GM12874 (cell line): ENCODE measurements at regions not wholly inside any gene's neighbourhood (a gene's known extent, or its start where the extent isn't known, plus 50 kb on each side); places are given as distances from the start of the nearest gene placed in this dataset.

Experiments
- TF ChIP-seq, protein P1 (sequence below): IDR thresholded peaks from 2 replicates; pipeline ENCODE4 v1.5.1; 2011; ENCODE audit warnings: low read depth, mild to moderate bottlenecking, control low read depth, low read length, moderate library complexity; ENCODE audit not compliant: insufficient read depth

DNA sequence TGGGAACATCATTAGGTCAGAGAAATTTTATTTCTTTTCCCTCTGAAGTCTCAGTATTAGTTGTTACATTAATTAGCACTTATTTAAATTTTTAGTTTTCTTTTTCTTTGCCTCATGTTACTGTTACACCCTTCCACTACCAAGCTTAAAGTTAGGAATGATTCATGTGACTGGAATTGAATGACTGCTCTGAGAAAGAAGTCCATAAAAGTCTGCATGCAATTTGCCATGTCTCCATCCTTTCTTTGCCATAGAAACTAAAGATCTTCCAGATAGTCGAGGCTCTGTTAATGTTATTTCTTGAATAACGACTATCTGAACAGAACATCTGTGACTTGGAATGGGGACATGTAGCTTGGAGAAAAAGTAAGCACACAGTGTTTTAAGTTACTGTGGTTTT is 1269.8 kb upstream of the PIK3C3 start:
- TF ChIP-seq, protein P1, sequence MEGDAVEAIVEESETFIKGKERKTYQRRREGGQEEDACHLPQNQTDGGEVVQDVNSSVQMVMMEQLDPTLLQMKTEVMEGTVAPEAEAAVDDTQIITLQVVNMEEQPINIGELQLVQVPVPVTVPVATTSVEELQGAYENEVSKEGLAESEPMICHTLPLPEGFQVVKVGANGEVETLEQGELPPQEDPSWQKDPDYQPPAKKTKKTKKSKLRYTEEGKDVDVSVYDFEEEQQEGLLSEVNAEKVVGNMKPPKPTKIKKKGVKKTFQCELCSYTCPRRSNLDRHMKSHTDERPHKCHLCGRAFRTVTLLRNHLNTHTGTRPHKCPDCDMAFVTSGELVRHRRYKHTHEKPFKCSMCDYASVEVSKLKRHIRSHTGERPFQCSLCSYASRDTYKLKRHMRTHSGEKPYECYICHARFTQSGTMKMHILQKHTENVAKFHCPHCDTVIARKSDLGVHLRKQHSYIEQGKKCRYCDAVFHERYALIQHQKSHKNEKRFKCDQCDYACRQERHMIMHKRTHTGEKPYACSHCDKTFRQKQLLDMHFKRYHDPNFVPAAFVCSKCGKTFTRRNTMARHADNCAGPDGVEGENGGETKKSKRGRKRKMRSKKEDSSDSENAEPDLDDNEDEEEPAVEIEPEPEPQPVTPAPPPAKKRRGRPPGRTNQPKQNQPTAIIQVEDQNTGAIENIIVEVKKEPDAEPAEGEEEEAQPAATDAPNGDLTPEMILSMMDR: no peak

GRCh38 chr18:40678318-40678717 is 1276.7 kb upstream of the PIK3C3 start:
- TF ChIP-seq, protein P1: no peak

- TF ChIP-seq, protein P1: no peak
These were observed 1278.4 kb upstream of the PIK3C3 start for GRCh38 chr18:40676668-40677067.

DNA sequence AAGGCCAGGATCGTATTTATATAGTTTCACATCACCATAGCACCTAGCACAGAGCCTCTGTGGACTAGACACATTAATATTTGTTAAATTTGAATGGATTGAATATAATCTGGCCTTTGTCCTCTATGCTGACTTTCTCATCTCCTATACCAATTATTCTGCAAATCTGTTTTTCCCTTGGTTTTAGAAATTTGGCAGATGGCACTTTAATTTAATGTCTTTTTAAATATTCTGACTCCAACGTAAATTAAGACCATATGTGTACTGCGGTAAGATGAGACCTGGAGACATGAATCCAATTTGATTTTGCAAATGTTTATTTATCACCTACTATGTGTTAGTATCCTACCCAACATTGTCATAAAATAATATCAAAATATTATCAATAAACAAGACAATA is 1281.9 kb upstream of the PIK3C3 start:
- TF ChIP-seq, protein P1: no peak

DNA sequence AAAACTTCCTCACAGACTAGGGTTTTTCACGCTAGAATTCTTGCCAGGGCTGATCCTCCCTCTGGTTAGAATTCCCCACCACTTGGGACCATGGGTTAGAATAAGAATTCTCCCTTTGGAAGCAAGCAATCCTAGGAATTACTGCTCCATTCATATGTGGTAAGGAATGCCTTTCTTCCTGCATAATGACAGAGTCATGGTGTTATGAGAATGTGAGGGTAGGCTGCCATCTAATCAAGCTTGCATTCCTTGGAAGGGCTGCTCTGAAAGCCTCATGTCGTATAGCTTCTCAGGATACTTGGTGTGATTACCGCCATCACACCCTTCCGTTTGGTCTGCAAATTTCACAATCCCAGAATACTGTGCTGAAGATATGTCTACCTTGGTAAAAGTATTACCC is 1282.4 kb upstream of the PIK3C3 start:
- TF ChIP-seq, protein P1: no peak

- TF ChIP-seq, protein P1: no peak
These were observed 1284.2 kb upstream of the PIK3C3 start for GRCh38 chr18:40670668-40671375.

DNA sequence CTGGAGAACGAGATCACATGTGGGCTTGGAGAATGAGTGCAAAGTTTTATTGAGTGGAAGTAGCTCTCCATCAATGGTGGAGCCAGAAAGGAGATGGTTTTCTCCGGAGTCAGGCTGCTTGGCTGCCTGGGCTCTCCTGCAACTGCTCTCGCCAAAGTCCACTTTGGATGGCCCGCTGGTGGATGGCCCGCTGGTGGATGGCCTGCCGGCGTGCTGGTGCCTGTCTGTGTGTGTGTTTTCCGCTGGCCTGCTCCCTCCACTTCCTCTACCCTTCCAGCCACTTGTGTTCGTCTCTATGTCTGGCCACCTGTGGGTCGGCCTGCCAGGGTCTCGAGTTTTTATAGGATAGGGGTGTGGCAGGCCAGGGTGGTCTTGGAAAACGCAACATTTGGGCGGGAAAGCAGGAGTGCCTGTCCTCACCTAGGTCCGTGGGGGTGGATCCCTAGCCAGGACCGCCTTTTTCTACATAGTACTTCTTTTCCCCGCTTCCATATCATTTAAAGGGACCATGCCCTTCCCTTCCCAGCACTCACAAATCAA is 1292.1 kb upstream of the PIK3C3 start:
- TF ChIP-seq, protein P1: no peak

DNA sequence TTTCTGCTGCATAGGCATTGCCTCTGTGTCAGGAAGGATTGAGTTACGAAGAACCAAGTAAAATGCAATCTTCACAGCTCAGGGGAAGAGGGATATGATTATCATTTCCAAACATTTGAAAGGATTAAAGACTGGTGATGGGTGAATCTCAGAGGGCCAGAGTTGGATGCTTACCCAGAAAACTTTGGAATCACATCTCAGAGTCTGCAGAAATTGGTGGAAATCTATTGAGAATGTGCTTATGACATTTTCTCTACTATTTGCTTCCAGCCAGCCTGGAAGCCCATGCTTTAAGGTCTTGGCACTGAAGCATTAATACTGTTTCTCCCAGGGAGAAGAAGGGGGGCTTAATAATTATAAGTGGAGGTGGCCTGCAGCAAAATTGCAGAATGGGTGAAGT is 1301.4 kb upstream of the PIK3C3 start:
- TF ChIP-seq, protein P1: no peak
